ENCODE measurements at regions not wholly inside any gene's neighbourhood (a gene's known extent, or its start where the extent isn't known, plus 50 kb on each side); places are given as distances from the start of the nearest gene placed in this dataset.

- no peak for DNase-seq
- Histone ChIP-seq H3K36me3 (no peaks in the 10 kb centered on the region), H3K27ac (no peak overlapping the region), H3K4me3 (no peak overlapping the region), H3K4me1 (no peaks in the 10 kb centered on the region), H3K27me3 (no peaks in the 10 kb centered on the region), H3K9me3 (no peaks in the 10 kb centered on the region)
- in situ Hi-C loops (cut with MboI; ENCODE audit: low pct_ligation_motif_present in 1 of 4, low pct_unique_long_range_greater_than_20kb in 1 of 4, low sequenced_read_pairs in 3 of 4) (no loop called here), intact Hi-C loops (cut with DNase I; ENCODE audit: low total_unique reads) (no loop called here)
- no peak for TF ChIP-seq POLR2A (IDR thresholded peaks at IDR 0.05)
- TF ChIP-seq CTCF (IDR thresholded peaks at IDR 0.05), result no peak
- TF ChIP-seq EP300 (IDR thresholded peaks at IDR 0.05; ENCODE audit: low read depth), result no peak
- no peak for TF ChIP-seq POLR2AphosphoS5 (IDR thresholded peaks at IDR 0.05)
- WGBS, 2 donors (ENCODE audit: low coverage in 1 of 2), result 0% methylated on average over 1 of the region's 1 CpG
These were observed 143.8 kb upstream of the PCLO start for GRCh38 chr7:83306502-83306901.

- Histone ChIP-seq H3K9me3 (no peaks in the 10 kb centered on the region), H3K27me3 (no peaks in the 10 kb centered on the region), H3K4me1 (no peaks in the 10 kb centered on the region), H3K4me3 (no peak overlapping the region), H3K36me3 (no peaks in the 10 kb centered on the region), H3K27ac (no peak overlapping the region)
- 92 to 96% methylated on average over 3 to 5 of the region's 5 CpGs for WGBS, 2 donors (ENCODE audit: low coverage in 1 of 2)
- TF ChIP-seq EP300 (IDR thresholded peaks at IDR 0.05; ENCODE audit: low read depth) (no peak), POLR2AphosphoS5 (IDR thresholded peaks at IDR 0.05) (no peak), CTCF (IDR thresholded peaks at IDR 0.05) (no peak), POLR2A (IDR thresholded peaks at IDR 0.05) (no peak)
- intact Hi-C loops (cut with DNase I; ENCODE audit: low total_unique reads), result no loop called here
- in situ Hi-C loops (cut with MboI; ENCODE audit: low pct_ligation_motif_present in 1 of 4, low pct_unique_long_range_greater_than_20kb in 1 of 4, low sequenced_read_pairs in 3 of 4), result no loop called here
- no peak for DNase-seq
These were observed 142.3 kb upstream of the PCLO start for GRCh38 chr7:83305027-83305426.

GRCh38 chr7:83301416-83301815 lies 138.7 kb upstream of the PCLO start:
- Histone ChIP-seq H3K9me3 (no peaks in the 10 kb centered on the region), H3K36me3 (no peaks in the 10 kb centered on the region), H3K27me3 (no peaks in the 10 kb centered on the region), H3K27ac (no peak overlapping the region), H3K4me3 (no peak overlapping the region), H3K4me1 (no peaks in the 10 kb centered on the region)
- WGBS, 2 donors (ENCODE audit: low coverage in 1 of 2), result 82 to 92% methylated on average over 1 of the region's 1 CpG
- DNase-seq, result no peak
- intact Hi-C loops (cut with DNase I; ENCODE audit: low total_unique reads) (no loop called here), in situ Hi-C loops (cut with MboI; ENCODE audit: low pct_ligation_motif_present in 1 of 4, low pct_unique_long_range_greater_than_20kb in 1 of 4, low sequenced_read_pairs in 3 of 4) (no loop called here)
- TF ChIP-seq POLR2AphosphoS5 (IDR thresholded peaks at IDR 0.05), result no peak
- TF ChIP-seq EP300 (IDR thresholded peaks at IDR 0.05; ENCODE audit: low read depth), result no peak
- no peak for TF ChIP-seq POLR2A (IDR thresholded peaks at IDR 0.05)
- no peak for TF ChIP-seq CTCF (IDR thresholded peaks at IDR 0.05)

GRCh38 chr7:83290211-83290610 lies 127.5 kb upstream of the PCLO start:
- in situ Hi-C loops (cut with MboI; ENCODE audit: low pct_ligation_motif_present in 1 of 4, low pct_unique_long_range_greater_than_20kb in 1 of 4, low sequenced_read_pairs in 3 of 4), result no loop called here

More at GRCh38 chr7:83290211-83290610, 127.5 kb upstream of the PCLO start:
- no peaks in the 10 kb centered on the region for H3K27me3 ChIP-seq
- intact Hi-C loops (cut with DNase I; ENCODE audit: low total_unique reads), result no loop called here
- H3K36me3 ChIP-seq, result no peaks in the 10 kb centered on the region
- TF ChIP-seq POLR2AphosphoS5 (IDR thresholded peaks at IDR 0.05) (no peak), CTCF (IDR thresholded peaks at IDR 0.05) (no peak), EP300 (IDR thresholded peaks at IDR 0.05; ENCODE audit: low read depth) (no peak), POLR2A (IDR thresholded peaks at IDR 0.05) (no peak)
- WGBS, 2 donors (ENCODE audit: low coverage in 1 of 2), result 93 to 97% methylated on average over 4 of the region's 4 CpGs
- no peak overlapping the region for H3K4me3 ChIP-seq
- no peak overlapping the region for H3K27ac ChIP-seq
- no peak for DNase-seq
- H3K9me3 ChIP-seq, result no peaks in the 10 kb centered on the region
- H3K4me1 ChIP-seq, result no peaks in the 10 kb centered on the region
